ENCODE measurements at regions not wholly inside any gene's neighbourhood (a gene's known extent, or its start where the extent isn't known, plus 50 kb on each side); places are given as distances from the start of the nearest gene placed in this dataset.

- H3K14ac ChIP-seq (ENCODE audit: insufficient read length) = no peak overlapping the region
- H3K36me3 ChIP-seq (ENCODE audit: control insufficient read depth in 2 of 4, insufficient read depth in 4 of 4, low read length in 3 of 4) = no peaks in the 10 kb centered on the region
- peaks cover 0 to 1% (median 0%) of the 10 kb centered on the region in 4 experiments; a peak in 1 of 7 replicates for H3K27me3 ChIP-seq (replicated peaks in 1 of 4; ENCODE audit: control insufficient read depth in 3 of 4, extremely low read depth in 1 of 4, insufficient read depth in 3 of 4, low read length in 3 of 4)
- H3K4me1 ChIP-seq (replicated peaks in 1 of 4; ENCODE audit: control insufficient read depth in 3 of 4, insufficient read depth in 4 of 4, low read length in 3 of 4) = peaks cover 0 to 3% (median 0%) of the 10 kb centered on the region in 4 experiments; a peak in 1 of 7 replicates
- TF ChIP-seq CHD1 (IDR thresholded peaks at IDR 0.05; ENCODE audit: low read depth, low read length) = no peak
- no peak for TF ChIP-seq SP2 (IDR thresholded peaks at IDR 0.05; ENCODE audit: low read length)
- no peak for TF ChIP-seq SIRT6 (IDR thresholded peaks at IDR 0.05; ENCODE audit: low read length)
- TF ChIP-seq SUZ12 (IDR thresholded peaks at IDR 0.05; ENCODE audit: low read length) = no peak
- no peak for TF ChIP-seq E2F6 (IDR thresholded peaks at IDR 0.05)
- TF ChIP-seq EGR1 (IDR thresholded peaks at IDR 0.05; ENCODE audit: borderline replicate concordance, low read depth, low read length) = no peak
- no peak for TF ChIP-seq TAF1 (IDR thresholded peaks at IDR 0.05; ENCODE audit: low read depth, low read length)
- no peak for TF ChIP-seq MAX (IDR thresholded peaks at IDR 0.05)
- no peak for TF ChIP-seq RAD21 (IDR thresholded peaks at IDR 0.05 in 1 of 2, conservative IDR thresholded peaks at IDR 0.05 in 1 of 2; ENCODE audit: low read depth in 2 of 2, low read length in 2 of 2)
- FAIRE-seq (no peak), DNase-seq (ENCODE audit: low read depth in 1 of 2, low spot score in 2 of 2) (no peak)
- H3K4me2 ChIP-seq (ENCODE audit: insufficient read depth in 1 of 2, low read depth in 2 of 2, low read length in 2 of 2) = no peak overlapping the region
- ChIA-PET CTCF (ENCODE audit: partially characterized antibody) (interaction anchor here (1.2 kb wide), 1 partner anchor 25 kb away, joined by 3 read pairs; no protein-coding TSS in a partner anchor), POLR2A (ENCODE audit: partially characterized antibody) (no interaction called here)
- no peak overlapping the region for H2AK5ac ChIP-seq (ENCODE audit: low read depth, low read length)
- no peak overlapping the region for H2BK20ac ChIP-seq (ENCODE audit: low read length)
- no peaks in the 10 kb centered on the region for H3K79me1 ChIP-seq (ENCODE audit: low read depth, low read length)
- H3K27ac ChIP-seq (ENCODE audit: low read depth, low read length) = no peak overlapping the region
- no peak overlapping the region for H4K91ac ChIP-seq (replicated peaks; ENCODE audit: insufficient read length, low read length)
- H3K4ac ChIP-seq (replicated peaks; ENCODE audit: insufficient read length, low read depth, low read length) = no peak overlapping the region
- H3K9me3 ChIP-seq (ENCODE audit: insufficient read depth in 2 of 2, low read depth in 1 of 2, low read length in 1 of 2) = no peaks in the 10 kb centered on the region
- no peak overlapping the region for H2BK12ac ChIP-seq (ENCODE audit: low read depth, low read length)
- no peak overlapping the region for H4K5ac ChIP-seq (ENCODE audit: insufficient read length, low read depth, low read length)
- no peak overlapping the region for H3K23ac ChIP-seq (ENCODE audit: insufficient read length)
- no peak overlapping the region for H3K4me3 ChIP-seq (ENCODE audit: extremely low read depth in 1 of 4, insufficient read depth in 2 of 4, low read depth in 3 of 4, low read length in 4 of 4)
- H3K79me2 ChIP-seq (ENCODE audit: control insufficient read depth in 1 of 2, insufficient read depth in 2 of 2, low read length in 2 of 2) = no peaks in the 10 kb centered on the region
- H3K23me2 ChIP-seq (ENCODE audit: low read depth, low read length) = no peaks in the 10 kb centered on the region
- no peak overlapping the region for H2AFZ ChIP-seq (ENCODE audit: low read length)
- H4K8ac ChIP-seq (ENCODE audit: extremely low read depth, insufficient read depth, low read length) = no peak overlapping the region
- H4K20me1 ChIP-seq (replicated peaks in 1 of 2; ENCODE audit: control insufficient read depth in 1 of 2, insufficient read depth in 2 of 2, low read length in 2 of 2) = no peaks in the 10 kb centered on the region
- H2BK120ac ChIP-seq (replicated peaks; ENCODE audit: low read depth, low read length) = no peak overlapping the region
- H2BK15ac ChIP-seq (ENCODE audit: low read length) = no peak overlapping the region
- 92% methylated on average over 7 of the region's 7 CpGs; no CpG with 5 or more reads in 1 of the 2 experiments for WGBS, 2 experiments (ENCODE audit: extremely low coverage in 1 of 2, insufficient coverage in 1 of 2, insufficient read length in 1 of 2, insufficient replicate concordance in 2 of 2, low coverage in 1 of 2, low lambda C conversion rate in 2 of 2, missing lambda C conversion rate in 1 of 2)
- H3K9ac ChIP-seq (replicated peaks in 1 of 4; ENCODE audit: extremely low read depth in 1 of 4, low read depth in 3 of 4, low read length in 3 of 4) = no peak overlapping the region
- no peak overlapping the region for H3K18ac ChIP-seq (ENCODE audit: extremely low read depth, low read length)
- H2BK5ac ChIP-seq (ENCODE audit: low read depth, low read length) = no peak overlapping the region
- H3K56ac ChIP-seq (replicated peaks; ENCODE audit: insufficient read length, low read depth, low read length) = no peak overlapping the region
These were observed 577.6 kb downstream of the EFNB2 start for GRCh38 chr13:105957769-105958438.
